ENCODE measurements at regions not wholly inside any gene's neighbourhood (a gene's known extent, or its start where the extent isn't known, plus 50 kb on each side); places are given as distances from the start of the nearest gene placed in this dataset.

DNA sequence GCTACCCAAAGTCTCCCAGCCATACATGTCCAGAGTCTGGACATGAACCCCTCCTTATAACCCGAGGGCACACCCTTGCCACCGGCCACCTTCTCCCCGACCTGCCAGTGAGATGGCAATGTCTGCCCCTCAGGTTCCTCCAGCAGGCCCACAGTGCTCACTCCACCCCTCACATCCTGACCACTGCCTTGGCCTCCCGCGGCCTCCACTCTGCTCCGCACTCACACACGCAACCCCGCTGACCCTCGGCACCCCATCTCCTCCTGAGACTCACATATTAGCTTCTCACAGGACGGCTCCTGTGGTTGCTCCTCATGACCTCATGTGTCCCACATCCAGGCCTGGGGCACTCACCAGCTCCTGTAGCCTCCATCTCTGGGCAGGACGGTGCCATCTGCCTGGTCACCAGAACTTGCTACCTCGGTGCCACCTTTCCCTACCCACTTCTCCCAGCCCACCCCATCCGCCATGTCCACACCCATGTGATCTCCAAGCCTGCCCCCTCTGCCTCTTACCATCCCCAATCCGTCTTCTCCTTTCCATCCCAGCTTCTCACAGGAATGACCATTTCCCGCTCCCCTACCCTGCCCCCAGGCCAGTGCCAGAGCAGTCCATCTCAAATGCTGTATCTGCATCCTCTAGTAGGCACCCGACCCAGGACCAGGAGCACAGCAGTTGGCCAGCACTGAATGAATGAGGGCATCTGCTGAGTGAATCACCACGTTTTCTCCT is 198.6 kb upstream of the DIO3 start:
- TF ChIP-seq EZH2 (IDR thresholded peaks at IDR 0.05) = no peak
- no peak for TF ChIP-seq POLR2AphosphoS5 (IDR thresholded peaks at IDR 0.05; ENCODE audit: borderline replicate concordance, low read depth, low read length)
- TF ChIP-seq FOXP2 (optimal IDR thresholded peaks at IDR 0.05; ENCODE audit: control extremely low read depth, extremely low read length, insufficient read depth) = no peak

All from SK-N-MC (cell line).